OCI-LY7 (cell line): ENCODE measurements at regions not wholly inside any gene's neighbourhood (a gene's known extent, or its start where the extent isn't known, plus 50 kb on each side); places are given as distances from the start of the nearest gene placed in this dataset.

Experiments used
- BruUV-seq: library from RNA; stranded (reverse); fragments of 400-500 nt; replicated peaks from 2 replicates; lab custom pipeline; 2021; lab: Mats Ljungman, UMichigan
- CTCF ChIA-PET: fragments of 300-600 bp; sonication (Branson Sonifier 250); formaldehyde crosslinking; loops from one replicate; lab custom pipeline; 2022; ENCODE audit warnings: antibody characterized with exemption; ENCODE audit not compliant: unreplicated experiment; lab: Charles Lee
- POLR2A ChIA-PET: fragments of 300-600 bp; sonication (Branson Sonifier 250); formaldehyde crosslinking; loops from one replicate; lab custom pipeline; 2022; ENCODE audit warnings: antibody characterized with exemption; lab: Charles Lee
- DNase-seq: peaks from one replicate; pipeline ENCODE4 v3.0.0-alpha.2; 2015; ENCODE audit warnings: low spot score
- H2AFZ ChIP-seq: fragments of 200-600 bp; sonication (generic), shearing (Covaris generic); 2 replicates; pipeline ENCODE4 v1.6.1; 2014; ENCODE audit warnings: mild to moderate bottlenecking, antibody characterized with exemption, low read length, moderate library complexity
- H3K27ac ChIP-seq: fragments of 200-600 bp; sonication (generic); 2 replicates; pipeline ENCODE4 v1.5.1; 2014; ENCODE audit warnings: mixed run types, low read depth, mild to moderate bottlenecking, moderate library complexity, low read length, inconsistent platforms; ENCODE audit not compliant: poor library complexity, severe bottlenecking
- H3K36me3 ChIP-seq: fragments of 200-600 bp; sonication (generic); 2 replicates; pipeline ENCODE4 v1.6.1; 2014; ENCODE audit warnings: mild to moderate bottlenecking, antibody characterized with exemption, low read length, moderate library complexity, mixed read lengths; ENCODE audit not compliant: insufficient read depth
- H3K4me1 ChIP-seq: fragments of 200-600 bp; sonication (generic); 2 replicates; pipeline ENCODE4 v1.5.1; 2014; ENCODE audit warnings: mild to moderate bottlenecking, low read length; ENCODE audit not compliant: insufficient read depth, poor library complexity, severe bottlenecking
- H3K4me2 ChIP-seq: fragments of 200-600 bp; sonication (generic); 2 replicates; pipeline ENCODE4 v1.6.1; 2014; ENCODE audit warnings: mild to moderate bottlenecking, low read length
- H3K4me3 ChIP-seq: fragments of 200-600 bp; sonication (generic); 2 replicates; pipeline ENCODE4 v1.5.1; 2014; ENCODE audit warnings: mild to moderate bottlenecking, low read depth, low read length; ENCODE audit not compliant: poor library complexity, severe bottlenecking
- H3K79me2 ChIP-seq: fragments of 200-600 bp; sonication (generic); 2 replicates; pipeline ENCODE4 v1.6.1; 2016; ENCODE audit warnings: low read depth, mild to moderate bottlenecking, low read length, moderate library complexity, mixed read lengths; ENCODE audit not compliant: insufficient read depth
- H3K9me2 ChIP-seq: fragments of 200-600 bp; sonication (generic); 2 replicates; pipeline ENCODE4 v1.6.1; 2016; ENCODE audit warnings: mild to moderate bottlenecking, low read length, mixed read lengths; ENCODE audit not compliant: insufficient read depth
- H3K9me3 ChIP-seq: fragments of 200-600 bp; sonication (generic); 2 replicates; pipeline ENCODE4 v1.6.1; 2014; ENCODE audit warnings: mild to moderate bottlenecking, mixed run types, low read length, mixed read lengths
- H4K20me1 ChIP-seq: fragments of 200-600 bp; sonication (generic); 2 replicates; pipeline ENCODE4 v1.6.1; 2014; ENCODE audit warnings: mild to moderate bottlenecking, antibody characterized with exemption, low read length, moderate library complexity, mixed read lengths; ENCODE audit not compliant: insufficient read depth
- EZH2phosphoT487 ChIP-seq: fragments of 200-600 bp; sonication (generic); IDR thresholded peaks from 2 replicates; pipeline ENCODE4 v1.6.1; 2018; ENCODE audit warnings: low read depth, borderline replicate concordance, mild to moderate bottlenecking, mixed run types, antibody characterized with exemption, low read length, moderate library complexity, mixed read lengths
- intact Hi-C: fragments of 100-400 bp; cut with micrococcal nuclease; formaldehyde crosslinking; loops from one replicate; pipeline ENCODE4 v1.10.0; 2022; ENCODE audit not compliant: unreplicated experiment
- TF ChIP-seq, protein P1 (sequence below): fragments of 200-600 bp; sonication (generic); conservative IDR thresholded peaks from 2 replicates; pipeline ENCODE4 v1.5.1; 2014; ENCODE audit warnings: mild to moderate bottlenecking, antibody characterized with exemption, low read length, moderate library complexity, mixed read lengths

- Histone ChIP-seq H3K9me3 (peaks cover 10% of the 10 kb centered on the region; the same call in 1 of the 2 replicates), H4K20me1 (no peaks in the 10 kb centered on the region), H3K79me2 (no peaks in the 10 kb centered on the region), H3K36me3 (no peaks in the 10 kb centered on the region; the same call in 1 of the 2 replicates), H3K4me1 (peaks cover 58% of the 10 kb centered on the region), H3K4me3 (peak overlapping the region; percentile 6), H3K9me2 (no peaks in the 10 kb centered on the region), H3K4me2 (peak overlapping the region; percentile 77), H2AFZ (peak overlapping the region; percentile 87), H3K27ac (peak overlapping the region; percentile 98)
- intact Hi-C loops, result loop anchor here (5.0 to 10.0 kb wide), 4 partner anchors 105 to 523 kb away; a partner anchor contains a TSS
- ChIA-PET POLR2A (interaction anchor here (0.6 to 1.5 kb wide), 18 partner anchors 8 to 876 kb away, joined by 3 to 8 read pairs (median 3); no protein-coding TSS in a partner anchor), CTCF (interaction anchor here (1.0 kb wide), 1 partner anchor 13 kb away, joined by 4 read pairs; no protein-coding TSS in a partner anchor)
- no TSS peak for BruUV-seq
- TF ChIP-seq, protein P1, sequence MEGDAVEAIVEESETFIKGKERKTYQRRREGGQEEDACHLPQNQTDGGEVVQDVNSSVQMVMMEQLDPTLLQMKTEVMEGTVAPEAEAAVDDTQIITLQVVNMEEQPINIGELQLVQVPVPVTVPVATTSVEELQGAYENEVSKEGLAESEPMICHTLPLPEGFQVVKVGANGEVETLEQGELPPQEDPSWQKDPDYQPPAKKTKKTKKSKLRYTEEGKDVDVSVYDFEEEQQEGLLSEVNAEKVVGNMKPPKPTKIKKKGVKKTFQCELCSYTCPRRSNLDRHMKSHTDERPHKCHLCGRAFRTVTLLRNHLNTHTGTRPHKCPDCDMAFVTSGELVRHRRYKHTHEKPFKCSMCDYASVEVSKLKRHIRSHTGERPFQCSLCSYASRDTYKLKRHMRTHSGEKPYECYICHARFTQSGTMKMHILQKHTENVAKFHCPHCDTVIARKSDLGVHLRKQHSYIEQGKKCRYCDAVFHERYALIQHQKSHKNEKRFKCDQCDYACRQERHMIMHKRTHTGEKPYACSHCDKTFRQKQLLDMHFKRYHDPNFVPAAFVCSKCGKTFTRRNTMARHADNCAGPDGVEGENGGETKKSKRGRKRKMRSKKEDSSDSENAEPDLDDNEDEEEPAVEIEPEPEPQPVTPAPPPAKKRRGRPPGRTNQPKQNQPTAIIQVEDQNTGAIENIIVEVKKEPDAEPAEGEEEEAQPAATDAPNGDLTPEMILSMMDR, result no peak
- TF ChIP-seq EZH2phosphoT487, result no peak
- peak; percentile 69 for DNase-seq
Measured at GRCh38 chr2:144702051-144702450, 182.1 kb upstream of the ZEB2 start.

DNA sequence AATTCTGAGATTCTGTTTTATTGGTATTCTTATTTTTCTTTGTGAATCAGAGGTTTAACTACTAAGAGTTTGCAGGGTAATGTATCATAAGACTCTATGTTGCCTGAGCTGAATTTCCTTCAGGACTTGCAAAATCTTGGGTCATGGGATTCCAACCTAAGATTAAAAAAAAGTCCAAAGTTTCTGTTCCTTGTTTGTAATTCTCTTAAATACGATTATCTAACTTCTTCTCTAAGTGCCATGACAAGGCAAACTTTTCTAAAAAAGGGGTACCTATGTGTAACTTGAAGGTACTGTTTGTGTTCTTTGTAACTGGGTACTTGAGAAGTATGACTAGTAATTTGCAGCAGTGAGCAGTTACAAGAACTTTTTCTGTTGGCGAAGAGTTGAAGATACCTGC, 181.3 kb upstream of the ZEB2 start:
- peak overlapping the region; percentile 77 for H3K4me2 ChIP-seq
- intact Hi-C loops, result loop anchor here (5.0 to 10.0 kb wide), 4 partner anchors 104 to 524 kb away; a partner anchor contains a TSS
- no TSS peak for BruUV-seq
- ChIA-PET POLR2A (interaction anchor here (0.6 to 1.5 kb wide), 12 partner anchors 10 to 875 kb away, joined by 3 to 8 read pairs (median 4); no protein-coding TSS in a partner anchor), CTCF (interaction anchor here (1.0 kb wide), 1 partner anchor 12 kb away, joined by 4 read pairs; no protein-coding TSS in a partner anchor)
- TF ChIP-seq, protein P1, result no peak
- no peak for TF ChIP-seq EZH2phosphoT487
- no peaks in the 10 kb centered on the region for H4K20me1 ChIP-seq
- no peaks in the 10 kb centered on the region for H3K9me2 ChIP-seq
- H3K4me1 ChIP-seq, result peaks cover 53% of the 10 kb centered on the region
- no peak overlapping the region for H3K4me3 ChIP-seq
- H2AFZ ChIP-seq, result peak overlapping the region; percentile 87; the same call in 1 of the 2 replicates
- peaks cover 8% of the 10 kb centered on the region; the same call in 1 of the 2 replicates for H3K9me3 ChIP-seq
- no peaks in the 10 kb centered on the region for H3K79me2 ChIP-seq
- no peaks in the 10 kb centered on the region for H3K36me3 ChIP-seq
- DNase-seq, result no peak
- H3K27ac ChIP-seq, result peak overlapping the region; percentile 98

GRCh38 chr2:144698156-144698555, 178.2 kb upstream of the ZEB2 start:
- H3K36me3 ChIP-seq, result no peaks in the 10 kb centered on the region
- no peak overlapping the region for H2AFZ ChIP-seq
- no peak overlapping the region for H3K27ac ChIP-seq
- intact Hi-C loops, result no loop called here
- BruUV-seq, result no TSS peak
- no peak overlapping the region for H3K4me2 ChIP-seq
- ChIA-PET CTCF (no interaction called here), POLR2A (interaction anchor here (1.1 kb wide), 1 partner anchor 20 kb away, joined by 4 read pairs; no protein-coding TSS in a partner anchor)
- H3K9me3 ChIP-seq, result peaks cover 5% of the 10 kb centered on the region; the same call in 1 of the 2 replicates
- H3K4me3 ChIP-seq, result no peak overlapping the region
- H4K20me1 ChIP-seq, result no peaks in the 10 kb centered on the region
- DNase-seq, result no peak
- H3K9me2 ChIP-seq, result no peaks in the 10 kb centered on the region
- no peak for TF ChIP-seq EZH2phosphoT487
- TF ChIP-seq, protein P1, result no peak
- peaks cover 22% of the 10 kb centered on the region for H3K4me1 ChIP-seq
- H3K79me2 ChIP-seq, result no peaks in the 10 kb centered on the region
